ENCODE measurements at regions not wholly inside any gene's neighbourhood (a gene's known extent, or its start where the extent isn't known, plus 50 kb on each side); places are given as distances from the start of the nearest gene placed in this dataset.
"Not testable (repeated sequence)": the region's sequence is repeated elsewhere in the genome, so short reads cannot be mapped to it uniquely, and the experiment has no call there.

DNA sequence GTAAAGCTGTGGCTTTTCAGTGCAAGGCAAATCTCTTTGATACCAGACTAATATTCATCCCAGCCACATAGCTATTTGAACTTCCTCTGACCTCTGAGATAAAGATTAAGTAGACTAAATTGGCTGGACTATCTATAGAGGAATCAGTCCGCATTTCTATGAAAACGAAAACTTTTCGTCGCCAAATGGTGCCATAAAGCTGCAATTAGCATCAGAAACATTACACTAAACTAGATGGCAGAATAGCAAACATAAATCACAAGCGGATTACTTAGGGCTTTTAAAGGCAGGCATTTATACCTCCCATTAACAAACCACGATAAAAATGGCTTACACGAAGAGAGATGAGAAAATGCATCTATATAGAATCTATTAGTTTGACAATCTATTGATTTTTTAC lies 1009.7 kb upstream of the CDH6 start:
- DNase-seq (ENCODE audit: low spot score) (no peak), ATAC-seq (no peak)
- intact Hi-C loops (cut with DNase I), result no loop called here

DNA sequence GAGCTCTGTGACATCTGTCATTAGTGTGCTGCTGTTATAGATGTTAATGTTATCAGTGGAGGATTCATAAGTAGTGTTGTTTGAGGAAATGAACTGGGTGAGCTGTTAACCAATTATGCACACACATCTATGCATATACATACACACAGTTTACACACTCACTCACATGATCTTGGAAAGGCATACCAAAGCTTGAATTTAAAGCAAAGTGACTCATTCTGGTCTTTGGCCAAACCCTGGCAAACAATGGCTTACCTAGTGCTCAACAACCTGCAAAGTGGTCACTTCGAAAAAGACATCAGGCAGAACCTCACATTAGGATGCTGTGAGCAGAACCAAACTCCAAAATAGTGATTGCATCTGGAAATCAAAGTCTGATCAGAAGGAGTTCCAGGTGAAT lies 1037.3 kb upstream of the CDH6 start:
- ATAC-seq (no peak), DNase-seq (ENCODE audit: low spot score) (no peak)
- intact Hi-C loops (cut with DNase I), result no loop called here

DNA sequence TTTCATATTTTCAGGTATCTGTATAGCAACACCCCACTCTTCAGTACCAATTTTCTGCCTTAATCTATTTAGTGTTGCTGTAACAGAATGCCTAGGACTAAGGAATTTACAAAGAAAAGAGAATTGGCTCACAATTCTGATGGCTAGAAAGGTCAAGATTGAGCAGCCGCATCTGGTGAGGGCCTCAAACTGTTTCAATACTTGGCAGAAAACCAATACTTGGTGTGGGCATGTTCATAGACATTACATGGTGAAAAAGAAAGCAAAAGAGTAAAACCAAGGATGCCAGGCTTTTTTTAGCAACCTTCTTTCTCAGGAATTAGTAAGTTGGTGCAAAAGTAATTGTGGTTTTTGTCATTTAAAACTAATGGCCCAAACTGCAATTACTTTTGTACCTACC lies 1041.1 kb upstream of the CDH6 start:
- ATAC-seq, result no peak
- intact Hi-C loops (cut with DNase I), result no loop called here
- DNase-seq (ENCODE audit: low spot score), result no peak

GRCh38 chr5:30150231-30150630 lies 1043.3 kb upstream of the CDH6 start:
- no peak for DNase-seq (ENCODE audit: low spot score)
- intact Hi-C loops (cut with DNase I), result no loop called here
- no peak for ATAC-seq

- DNase-seq (ENCODE audit: low spot score) (no peak), ATAC-seq (no peak)
- intact Hi-C loops (cut with DNase I), result no loop called here
Measured at GRCh38 chr5:30149526-30149925, 1044.0 kb upstream of the CDH6 start.

DNA sequence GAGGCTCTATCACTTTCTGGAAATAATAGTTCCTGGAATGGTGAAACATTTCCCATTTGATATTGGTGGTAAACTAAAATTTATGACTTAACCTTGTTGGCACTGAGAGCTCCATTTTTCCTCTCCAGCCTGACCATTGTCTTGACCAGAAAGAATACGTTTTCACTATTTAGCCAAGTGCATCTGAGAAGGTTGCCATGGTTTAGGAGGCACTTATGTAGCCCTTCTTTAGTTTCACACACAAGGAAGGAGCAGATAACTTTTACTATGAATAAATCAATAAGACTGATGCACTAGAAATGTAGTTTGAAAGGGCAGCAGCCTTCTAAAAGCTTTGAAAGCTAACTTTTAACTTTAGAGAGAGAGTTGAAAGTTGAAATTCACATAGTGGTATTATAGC lies 1045.5 kb upstream of the CDH6 start:
- intact Hi-C loops (cut with DNase I), result no loop called here
- ATAC-seq, result no peak
- no peak for DNase-seq (ENCODE audit: low spot score)

DNA sequence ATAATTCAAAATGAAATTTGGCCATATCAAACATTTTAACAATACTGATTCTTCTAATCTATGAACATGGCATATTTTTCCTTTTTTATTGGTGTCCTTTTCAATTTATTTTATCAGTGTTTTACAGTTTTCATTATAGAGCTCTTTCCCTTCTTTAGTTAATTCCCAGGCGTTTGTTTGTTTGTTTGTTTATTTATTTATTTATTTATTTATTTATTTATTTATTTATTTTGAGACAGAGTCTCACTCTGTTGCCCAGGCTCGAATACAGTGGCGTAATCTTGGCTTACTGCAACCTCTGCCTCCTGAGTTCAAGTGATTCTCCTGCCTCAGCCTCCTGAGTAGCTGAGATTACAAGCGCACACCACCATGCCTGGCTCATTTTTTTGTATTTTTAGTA lies 1049.4 kb upstream of the CDH6 start:
- intact Hi-C loops (cut with DNase I); ATAC-seq; DNase-seq (ENCODE audit: low spot score): not testable (repeated sequence)

GRCh38 chr5:30142432-30142831 lies 1051.1 kb upstream of the CDH6 start:
- DNase-seq (ENCODE audit: low spot score), result no peak
- intact Hi-C loops (cut with DNase I), result no loop called here
- no peak for ATAC-seq

GRCh38 chr5:30121043-30121442 lies 1072.4 kb upstream of the CDH6 start:
- DNase-seq (ENCODE audit: low spot score) (no peak), ATAC-seq (no peak)
- intact Hi-C loops (cut with DNase I), result no loop called here

GRCh38 chr5:30117135-30117534 lies 1076.4 kb upstream of the CDH6 start:
- no peak for ATAC-seq
- intact Hi-C loops (cut with DNase I), result no loop called here

GRCh38 chr5:30113542-30113941 lies 1079.9 kb upstream of the CDH6 start:
- ATAC-seq (no peak), DNase-seq (ENCODE audit: low spot score) (no peak)
- intact Hi-C loops (cut with DNase I), result no loop called here

More at GRCh38 chr5:30117135-30117534, 1076.4 kb upstream of the CDH6 start:
- no peak for DNase-seq (ENCODE audit: low spot score)

DNA sequence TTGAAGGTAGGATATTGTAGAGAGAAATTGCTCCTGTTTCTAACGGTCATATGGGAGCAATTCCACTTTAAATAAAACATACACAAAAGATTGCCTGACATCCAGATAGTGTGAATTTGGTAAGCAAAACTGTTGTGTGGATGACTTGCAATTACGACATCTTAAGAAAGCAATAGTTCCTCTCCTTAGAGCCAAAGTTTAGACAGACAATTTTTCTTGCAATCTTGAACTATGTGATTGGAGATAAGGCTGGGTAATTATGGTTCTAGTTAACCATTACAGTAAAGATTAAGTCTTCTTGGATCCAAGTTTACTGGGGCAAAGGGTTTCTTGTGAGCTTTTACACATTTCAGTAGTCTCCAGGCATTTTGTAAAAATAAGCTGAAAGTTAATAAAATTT lies 1080.6 kb upstream of the CDH6 start:
- ATAC-seq (no peak), DNase-seq (ENCODE audit: low spot score) (no peak)
- intact Hi-C loops (cut with DNase I), result no loop called here

- intact Hi-C loops (cut with DNase I), result no loop called here
- DNase-seq (ENCODE audit: low spot score) (no peak), ATAC-seq (no peak)
Measured at GRCh38 chr5:30108051-30108450, 1085.4 kb upstream of the CDH6 start.

GRCh38 chr5:30106596-30106995 lies 1086.9 kb upstream of the CDH6 start:
- intact Hi-C loops (cut with DNase I), result no loop called here
- DNase-seq (ENCODE audit: low spot score) (no peak), ATAC-seq (no peak)

GRCh38 chr5:30104872-30105596 lies 1088.5 kb upstream of the CDH6 start:
- DNase-seq (ENCODE audit: low spot score), result no peak
- intact Hi-C loops (cut with DNase I), result no loop called here
- ATAC-seq, result no peak

DNA sequence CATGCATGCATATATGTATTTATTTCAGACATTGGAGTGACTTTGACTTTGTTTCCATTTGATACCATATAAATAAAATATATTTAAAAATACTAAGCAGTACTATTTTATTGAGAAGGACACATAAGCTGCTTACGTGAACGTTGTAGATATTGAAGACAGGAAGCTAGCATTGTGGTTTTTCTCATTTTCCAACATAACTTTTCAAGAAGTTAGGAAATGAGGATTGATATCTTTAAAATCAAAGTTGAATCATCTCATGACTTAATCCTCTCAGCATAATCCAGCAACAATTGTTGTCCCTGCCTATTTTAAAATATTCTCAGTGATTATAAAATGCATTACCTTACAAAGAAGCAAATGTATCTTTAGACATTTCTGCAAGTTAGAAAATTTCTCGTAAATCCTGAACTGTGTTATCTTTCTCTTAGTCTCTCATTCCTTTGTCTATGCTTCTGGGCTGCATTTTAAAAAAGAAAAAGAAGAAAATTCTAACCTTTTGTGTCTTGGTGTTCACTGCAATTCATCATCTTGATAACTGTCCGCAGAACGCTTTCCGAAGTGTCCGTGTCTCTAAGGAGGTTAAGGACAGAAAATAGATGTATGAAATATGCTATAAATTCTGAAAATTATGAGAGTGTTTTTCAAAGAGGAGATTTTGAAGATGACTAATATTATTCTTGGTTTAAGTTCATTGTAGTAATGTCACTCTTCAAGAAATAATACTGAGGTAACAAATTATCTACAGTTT lies 1089.9 kb upstream of the CDH6 start:
- DNase-seq (ENCODE audit: low spot score), result no peak
- no peak for ATAC-seq
- intact Hi-C loops (cut with DNase I), result no loop called here

GRCh38 chr5:30103052-30103451 lies 1090.4 kb upstream of the CDH6 start:
- ATAC-seq (no peak), DNase-seq (ENCODE audit: low spot score) (no peak)
- intact Hi-C loops (cut with DNase I), result no loop called here

GRCh38 chr5:30102185-30102584 lies 1091.3 kb upstream of the CDH6 start:
- no peak for ATAC-seq
- intact Hi-C loops (cut with DNase I), result no loop called here
- no peak for DNase-seq (ENCODE audit: low spot score)

- ATAC-seq (no peak), DNase-seq (ENCODE audit: low spot score) (no peak)
- intact Hi-C loops (cut with DNase I), result no loop called here
Measured at GRCh38 chr5:30100929-30101328, 1092.6 kb upstream of the CDH6 start.

- DNase-seq (ENCODE audit: low spot score) (no peak), ATAC-seq (no peak)
- intact Hi-C loops (cut with DNase I), result no loop called here
Measured at GRCh38 chr5:30100148-30100713, 1093.3 kb upstream of the CDH6 start.
